ENCODE measurements at regions not wholly inside any gene's neighbourhood (a gene's known extent, or its start where the extent isn't known, plus 50 kb on each side); places are given as distances from the start of the nearest gene placed in this dataset.
A peak's percentile ranks its signal among the peaks of the same experiment; 100 is the strongest.

DNA sequence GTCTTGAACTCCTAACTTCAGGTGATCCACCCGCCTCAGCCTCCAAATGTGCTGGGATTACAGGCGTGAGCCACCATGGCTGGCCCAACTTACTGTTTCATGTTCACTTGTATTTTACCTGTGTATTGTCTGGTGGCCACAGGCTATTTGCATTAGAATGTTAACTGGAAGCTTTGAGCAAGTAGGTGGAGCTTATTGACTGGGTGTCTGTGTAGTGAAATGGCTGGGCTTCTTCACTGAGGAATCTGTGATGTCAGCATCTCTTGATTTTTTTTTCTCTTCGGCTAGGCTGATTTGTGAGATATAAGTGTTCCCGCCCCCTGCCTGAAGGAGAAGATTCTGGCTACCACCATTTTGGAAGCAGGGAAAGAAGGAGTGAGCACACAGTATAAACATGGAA is 237.8 kb upstream of the PEX5L start:
- Histone ChIP-seq H4K20me1 (replicated peaks; ENCODE audit: insufficient read depth) (no peaks in the 10 kb centered on the region), H2AFZ (peak overlapping the region; percentile 1; the same call in 1 of the 2 replicates), H3K9me2 (ENCODE audit: insufficient read depth) (no peaks in the 10 kb centered on the region), H3F3A (replicated peaks; ENCODE audit: low read depth) (no peaks in the 10 kb centered on the region), H3K4me3 (no peak overlapping the region), H3K36me3 (ENCODE audit: insufficient read depth) (no peaks in the 10 kb centered on the region), H3K27ac (ENCODE audit: low read depth) (no peak overlapping the region), H3K4me2 (no peak overlapping the region), H3K79me2 (replicated peaks; ENCODE audit: insufficient read depth) (no peaks in the 10 kb centered on the region), H3K27me3 (ENCODE audit: insufficient read depth) (no peaks in the 10 kb centered on the region), H3K4me1 (ENCODE audit: insufficient read depth) (no peaks in the 10 kb centered on the region)
- H3K36me3 Mint-ChIP-seq (ENCODE audit: low read depth) = no peaks in the 10 kb centered on the region
- H3K4me3 Mint-ChIP-seq = no peak overlapping the region
- peak; percentile 45; the same call in 1 of the 3 replicates for ATAC-seq
- no peak overlapping the region for H3K27ac Mint-ChIP-seq
- DNase-seq (ENCODE audit: low spot score) = peak; percentile 58
- peaks cover 7% of the 10 kb centered on the region; the same call in 2 of the 3 replicates for H3K9me3 Mint-ChIP-seq
- TF ChIP-seq JUNB (IDR thresholded peaks at IDR 0.05; ENCODE audit: unreplicated experiment) (no peak), ZNF331 (CRISPR knock-in tag; IDR thresholded peaks at IDR 0.05; ENCODE audit: low read depth) (no peak), EZH2phosphoT487 (IDR thresholded peaks at IDR 0.05; ENCODE audit: unreplicated experiment) (no peak), CREB1 (CRISPR knock-in tag; IDR thresholded peaks at IDR 0.05; ENCODE audit: low read depth) (no peak), EZH2 (IDR thresholded peaks at IDR 0.05; ENCODE audit: low read depth, unreplicated experiment) (no peak), STAT1 (IDR thresholded peaks at IDR 0.05; ENCODE audit: unreplicated experiment) (no peak), ZNF114 (CRISPR knock-in tag; IDR thresholded peaks at IDR 0.05) (no peak), POLR2AphosphoS5 (IDR thresholded peaks at IDR 0.05; ENCODE audit: low read depth) (no peak), NANOG (IDR thresholded peaks at IDR 0.05; ENCODE audit: borderline replicate concordance) (no peak)
- TF ChIP-seq, protein P1, sequence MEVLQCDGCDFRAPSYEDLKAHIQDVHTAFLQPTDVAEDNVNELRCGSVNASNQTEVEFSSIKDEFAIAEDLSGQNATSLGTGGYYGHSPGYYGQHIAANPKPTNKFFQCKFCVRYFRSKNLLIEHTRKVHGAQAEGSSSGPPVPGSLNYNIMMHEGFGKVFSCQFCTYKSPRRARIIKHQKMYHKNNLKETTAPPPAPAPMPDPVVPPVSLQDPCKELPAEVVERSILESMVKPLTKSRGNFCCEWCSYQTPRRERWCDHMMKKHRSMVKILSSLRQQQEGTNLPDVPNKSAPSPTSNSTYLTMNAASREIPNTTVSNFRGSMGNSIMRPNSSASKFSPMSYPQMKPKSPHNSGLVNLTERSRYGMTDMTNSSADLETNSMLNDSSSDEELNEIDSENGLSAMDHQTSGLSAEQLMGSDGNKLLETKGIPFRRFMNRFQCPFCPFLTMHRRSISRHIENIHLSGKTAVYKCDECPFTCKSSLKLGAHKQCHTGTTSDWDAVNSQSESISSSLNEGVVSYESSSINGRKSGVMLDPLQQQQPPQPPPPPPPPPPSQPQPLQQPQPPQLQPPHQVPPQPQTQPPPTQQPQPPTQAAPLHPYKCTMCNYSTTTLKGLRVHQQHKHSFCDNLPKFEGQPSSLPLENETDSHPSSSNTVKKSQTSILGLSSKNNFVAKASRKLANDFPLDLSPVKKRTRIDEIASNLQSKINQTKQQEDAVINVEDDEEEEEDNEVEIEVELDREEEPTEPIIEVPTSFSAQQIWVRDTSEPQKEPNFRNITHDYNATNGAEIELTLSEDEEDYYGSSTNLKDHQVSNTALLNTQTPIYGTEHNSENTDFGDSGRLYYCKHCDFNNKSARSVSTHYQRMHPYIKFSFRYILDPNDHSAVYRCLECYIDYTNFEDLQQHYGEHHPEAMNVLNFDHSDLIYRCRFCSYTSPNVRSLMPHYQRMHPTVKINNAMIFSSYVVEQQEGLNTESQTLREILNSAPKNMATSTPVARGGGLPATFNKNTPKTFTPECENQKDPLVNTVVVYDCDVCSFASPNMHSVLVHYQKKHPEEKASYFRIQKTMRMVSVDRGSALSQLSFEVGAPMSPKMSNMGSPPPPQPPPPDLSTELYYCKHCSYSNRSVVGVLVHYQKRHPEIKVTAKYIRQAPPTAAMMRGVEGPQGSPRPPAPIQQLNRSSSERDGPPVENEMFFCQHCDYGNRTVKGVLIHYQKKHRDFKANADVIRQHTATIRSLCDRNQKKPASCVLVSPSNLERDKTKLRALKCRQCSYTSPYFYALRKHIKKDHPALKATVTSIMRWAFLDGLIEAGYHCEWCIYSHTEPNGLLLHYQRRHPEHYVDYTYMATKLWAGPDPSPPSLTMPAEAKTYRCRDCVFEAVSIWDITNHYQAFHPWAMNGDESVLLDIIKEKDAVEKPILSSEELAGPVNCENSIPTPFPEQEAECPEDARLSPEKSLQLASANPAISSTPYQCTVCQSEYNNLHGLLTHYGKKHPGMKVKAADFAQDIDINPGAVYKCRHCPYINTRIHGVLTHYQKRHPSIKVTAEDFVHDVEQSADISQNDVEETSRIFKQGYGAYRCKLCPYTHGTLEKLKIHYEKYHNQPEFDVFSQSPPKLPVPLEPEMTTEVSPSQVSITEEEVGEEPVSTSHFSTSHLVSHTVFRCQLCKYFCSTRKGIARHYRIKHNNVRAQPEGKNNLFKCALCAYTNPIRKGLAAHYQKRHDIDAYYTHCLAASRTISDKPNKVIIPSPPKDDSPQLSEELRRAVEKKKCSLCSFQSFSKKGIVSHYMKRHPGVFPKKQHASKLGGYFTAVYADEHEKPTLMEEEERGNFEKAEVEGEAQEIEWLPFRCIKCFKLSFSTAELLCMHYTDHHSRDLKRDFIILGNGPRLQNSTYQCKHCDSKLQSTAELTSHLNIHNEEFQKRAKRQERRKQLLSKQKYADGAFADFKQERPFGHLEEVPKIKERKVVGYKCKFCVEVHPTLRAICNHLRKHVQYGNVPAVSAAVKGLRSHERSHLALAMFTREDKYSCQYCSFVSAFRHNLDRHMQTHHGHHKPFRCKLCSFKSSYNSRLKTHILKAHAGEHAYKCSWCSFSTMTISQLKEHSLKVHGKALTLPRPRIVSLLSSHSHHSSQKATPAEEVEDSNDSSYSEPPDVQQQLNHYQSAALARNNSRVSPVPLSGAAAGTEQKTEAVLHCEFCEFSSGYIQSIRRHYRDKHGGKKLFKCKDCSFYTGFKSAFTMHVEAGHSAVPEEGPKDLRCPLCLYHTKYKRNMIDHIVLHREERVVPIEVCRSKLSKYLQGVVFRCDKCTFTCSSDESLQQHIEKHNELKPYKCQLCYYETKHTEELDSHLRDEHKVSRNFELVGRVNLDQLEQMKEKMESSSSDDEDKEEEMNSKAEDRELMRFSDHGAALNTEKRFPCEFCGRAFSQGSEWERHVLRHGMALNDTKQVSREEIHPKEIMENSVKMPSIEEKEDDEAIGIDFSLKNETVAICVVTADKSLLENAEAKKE (CRISPR knock-in tag; IDR thresholded peaks at IDR 0.05) = no peak
- TF ChIP-seq, protein P2, sequence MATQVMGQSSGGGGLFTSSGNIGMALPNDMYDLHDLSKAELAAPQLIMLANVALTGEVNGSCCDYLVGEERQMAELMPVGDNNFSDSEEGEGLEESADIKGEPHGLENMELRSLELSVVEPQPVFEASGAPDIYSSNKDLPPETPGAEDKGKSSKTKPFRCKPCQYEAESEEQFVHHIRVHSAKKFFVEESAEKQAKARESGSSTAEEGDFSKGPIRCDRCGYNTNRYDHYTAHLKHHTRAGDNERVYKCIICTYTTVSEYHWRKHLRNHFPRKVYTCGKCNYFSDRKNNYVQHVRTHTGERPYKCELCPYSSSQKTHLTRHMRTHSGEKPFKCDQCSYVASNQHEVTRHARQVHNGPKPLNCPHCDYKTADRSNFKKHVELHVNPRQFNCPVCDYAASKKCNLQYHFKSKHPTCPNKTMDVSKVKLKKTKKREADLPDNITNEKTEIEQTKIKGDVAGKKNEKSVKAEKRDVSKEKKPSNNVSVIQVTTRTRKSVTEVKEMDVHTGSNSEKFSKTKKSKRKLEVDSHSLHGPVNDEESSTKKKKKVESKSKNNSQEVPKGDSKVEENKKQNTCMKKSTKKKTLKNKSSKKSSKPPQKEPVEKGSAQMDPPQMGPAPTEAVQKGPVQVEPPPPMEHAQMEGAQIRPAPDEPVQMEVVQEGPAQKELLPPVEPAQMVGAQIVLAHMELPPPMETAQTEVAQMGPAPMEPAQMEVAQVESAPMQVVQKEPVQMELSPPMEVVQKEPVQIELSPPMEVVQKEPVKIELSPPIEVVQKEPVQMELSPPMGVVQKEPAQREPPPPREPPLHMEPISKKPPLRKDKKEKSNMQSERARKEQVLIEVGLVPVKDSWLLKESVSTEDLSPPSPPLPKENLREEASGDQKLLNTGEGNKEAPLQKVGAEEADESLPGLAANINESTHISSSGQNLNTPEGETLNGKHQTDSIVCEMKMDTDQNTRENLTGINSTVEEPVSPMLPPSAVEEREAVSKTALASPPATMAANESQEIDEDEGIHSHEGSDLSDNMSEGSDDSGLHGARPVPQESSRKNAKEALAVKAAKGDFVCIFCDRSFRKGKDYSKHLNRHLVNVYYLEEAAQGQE (IDR thresholded peaks at IDR 0.05; ENCODE audit: unreplicated experiment) = no peak
- TF ChIP-seq, protein P3, sequence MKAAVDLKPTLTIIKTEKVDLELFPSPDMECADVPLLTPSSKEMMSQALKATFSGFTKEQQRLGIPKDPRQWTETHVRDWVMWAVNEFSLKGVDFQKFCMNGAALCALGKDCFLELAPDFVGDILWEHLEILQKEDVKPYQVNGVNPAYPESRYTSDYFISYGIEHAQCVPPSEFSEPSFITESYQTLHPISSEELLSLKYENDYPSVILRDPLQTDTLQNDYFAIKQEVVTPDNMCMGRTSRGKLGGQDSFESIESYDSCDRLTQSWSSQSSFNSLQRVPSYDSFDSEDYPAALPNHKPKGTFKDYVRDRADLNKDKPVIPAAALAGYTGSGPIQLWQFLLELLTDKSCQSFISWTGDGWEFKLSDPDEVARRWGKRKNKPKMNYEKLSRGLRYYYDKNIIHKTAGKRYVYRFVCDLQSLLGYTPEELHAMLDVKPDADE (IDR thresholded peaks at IDR 0.05) = no peak
- TF ChIP-seq, protein P4, sequence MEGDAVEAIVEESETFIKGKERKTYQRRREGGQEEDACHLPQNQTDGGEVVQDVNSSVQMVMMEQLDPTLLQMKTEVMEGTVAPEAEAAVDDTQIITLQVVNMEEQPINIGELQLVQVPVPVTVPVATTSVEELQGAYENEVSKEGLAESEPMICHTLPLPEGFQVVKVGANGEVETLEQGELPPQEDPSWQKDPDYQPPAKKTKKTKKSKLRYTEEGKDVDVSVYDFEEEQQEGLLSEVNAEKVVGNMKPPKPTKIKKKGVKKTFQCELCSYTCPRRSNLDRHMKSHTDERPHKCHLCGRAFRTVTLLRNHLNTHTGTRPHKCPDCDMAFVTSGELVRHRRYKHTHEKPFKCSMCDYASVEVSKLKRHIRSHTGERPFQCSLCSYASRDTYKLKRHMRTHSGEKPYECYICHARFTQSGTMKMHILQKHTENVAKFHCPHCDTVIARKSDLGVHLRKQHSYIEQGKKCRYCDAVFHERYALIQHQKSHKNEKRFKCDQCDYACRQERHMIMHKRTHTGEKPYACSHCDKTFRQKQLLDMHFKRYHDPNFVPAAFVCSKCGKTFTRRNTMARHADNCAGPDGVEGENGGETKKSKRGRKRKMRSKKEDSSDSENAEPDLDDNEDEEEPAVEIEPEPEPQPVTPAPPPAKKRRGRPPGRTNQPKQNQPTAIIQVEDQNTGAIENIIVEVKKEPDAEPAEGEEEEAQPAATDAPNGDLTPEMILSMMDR (conservative IDR thresholded peaks at IDR 0.05; ENCODE audit: low read depth in 2 of 2) = no peak
- H3K27me3 Mint-ChIP-seq (ENCODE audit: insufficient read depth, low read depth, poor library complexity) = no peaks in the 10 kb centered on the region
- peaks cover 2% of the 10 kb centered on the region for H3K4me1 Mint-ChIP-seq

All from GM23338 (cell line).